Vagina (tissue), 2 donors: ENCODE measurements at regions not wholly inside any gene's neighbourhood (a gene's known extent, or its start where the extent isn't known, plus 50 kb on each side); places are given as distances from the start of the nearest gene placed in this dataset.

Source experiments
- CTCF ChIP-seq, 3 experiments: fragments of 450-650 bp in 2 of 3; fragments of 200-600 bp in 1 of 3; sonication (generic) in 1 of 3; IDR thresholded peaks; one replicate each; pipeline ENCODE4 v1.5.1; 2017 to 2019; ENCODE audit warnings: antibody characterized with exemption in 3 of 3, mild to moderate bottlenecking in 2 of 3, moderate library complexity in 2 of 3
- POLR2A ChIP-seq, 2 donors: fragments of 450-650 bp; IDR thresholded peaks; one replicate each; pipeline ENCODE4 v1.6.1; 2017; ENCODE audit warnings: antibody characterized with exemption in 2 of 2, mild to moderate bottlenecking in 2 of 2, moderate library complexity in 2 of 2

GRCh38 chr21:35344582-35344981 is 295.5 kb upstream of the RUNX1 start:
- TF ChIP-seq CTCF (IDR thresholded peaks at IDR 0.05) (no peak), POLR2A (IDR thresholded peaks at IDR 0.05) (no peak)
